ENCODE measurements at regions not wholly inside any gene's neighbourhood (a gene's known extent, or its start where the extent isn't known, plus 50 kb on each side); places are given as distances from the start of the nearest gene placed in this dataset.
"Not testable (repeated sequence)": the region's sequence is repeated elsewhere in the genome, so short reads cannot be mapped to it uniquely, and the experiment has no call there.

- no peak for DNase-seq
These were observed 51.1 kb upstream of the MIER3 start for GRCh38 chr5:57002959-57003485.

GRCh38 chr5:57003566-57003965, 51.6 kb upstream of the MIER3 start:
- DNase-seq: not testable (repeated sequence)

GRCh38 chr5:57004800-57005199, 52.9 kb upstream of the MIER3 start:
- DNase-seq: no peak

DNA sequence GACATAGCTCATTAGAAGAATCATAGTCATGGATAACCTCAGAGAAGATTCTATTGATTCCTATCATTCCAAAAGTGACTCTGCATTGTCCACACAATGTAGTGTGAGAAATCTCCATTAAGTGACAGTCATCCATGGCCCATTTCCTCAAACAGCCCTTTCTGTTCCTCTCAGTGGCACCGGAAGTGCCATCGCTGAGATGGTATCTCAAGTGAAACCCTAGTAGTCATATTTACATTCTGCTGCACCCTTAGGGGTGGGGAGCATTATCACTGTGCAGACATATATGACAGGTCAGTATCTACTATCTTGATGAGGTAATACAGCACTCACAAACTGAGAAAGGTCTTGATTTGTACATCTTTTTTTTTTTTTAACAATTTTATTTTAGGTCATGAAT, 55.4 kb upstream of the MIER3 start:
- no peak for DNase-seq

DNA sequence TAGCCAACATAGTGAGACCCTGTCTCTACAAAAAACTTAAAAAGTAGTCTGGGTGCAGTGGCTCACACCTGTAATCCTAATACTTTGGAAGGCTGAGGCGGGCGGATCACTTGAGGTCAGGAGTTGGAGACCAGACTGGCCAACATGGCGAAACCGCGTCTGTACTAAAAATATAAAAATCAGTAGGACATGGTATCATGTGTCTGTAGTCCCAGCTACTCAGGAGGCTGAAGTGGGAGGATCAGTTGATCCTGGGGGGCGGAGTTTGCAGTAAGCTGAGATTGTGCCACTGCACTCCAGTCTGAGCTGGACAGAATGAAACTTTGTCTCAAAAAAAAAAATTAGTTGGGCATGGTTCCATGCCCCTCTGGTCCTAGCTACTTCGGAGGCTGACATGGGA, 57.9 kb upstream of the MIER3 start:
- DNase-seq: no peak

DNA sequence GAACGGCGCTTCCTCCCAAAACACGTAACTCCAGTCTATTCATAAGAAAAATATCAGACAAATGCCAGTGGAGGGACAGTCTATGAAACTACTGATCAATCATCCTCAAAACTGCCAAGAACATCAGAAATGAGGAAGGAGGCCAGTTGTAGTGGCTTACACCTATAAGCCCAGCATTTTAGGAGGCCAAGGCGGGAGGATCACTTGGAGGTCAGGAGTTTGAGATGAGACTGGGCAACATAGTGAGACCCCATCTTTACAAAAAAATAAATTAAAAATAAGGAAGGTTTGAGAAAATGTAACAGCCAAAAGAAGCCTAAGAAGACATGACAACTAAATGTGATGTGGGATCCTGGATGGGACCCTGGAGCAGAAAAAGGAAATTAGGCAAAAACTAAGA, 58.9 kb upstream of the MIER3 start:
- no peak for DNase-seq

DNA sequence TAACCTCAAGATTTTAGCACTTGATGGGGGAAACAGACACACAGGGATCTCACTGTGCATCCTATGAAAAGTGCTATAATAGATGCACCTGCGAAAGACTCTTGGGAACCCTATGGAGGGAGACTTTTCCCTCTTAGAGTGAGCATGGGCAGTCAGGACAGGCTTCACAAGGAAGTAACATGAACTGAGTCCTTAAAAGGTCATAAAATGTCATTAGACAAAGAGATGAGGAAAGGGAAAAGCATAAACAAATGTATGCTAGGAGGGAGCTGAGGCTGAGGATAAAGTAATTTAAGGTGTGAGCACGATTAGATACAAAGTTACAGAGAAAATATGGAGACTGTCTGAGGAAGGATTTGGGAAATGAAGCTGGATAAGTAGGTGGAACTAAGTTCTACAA, 60.6 kb upstream of the MIER3 start:
- DNase-seq: no peak

GRCh38 chr5:57025961-57026360, 74.0 kb upstream of the MIER3 start:
- no peak for DNase-seq

GRCh38 chr5:57028161-57028560, 76.2 kb upstream of the MIER3 start:
- peak; percentile 73 for DNase-seq

DNA sequence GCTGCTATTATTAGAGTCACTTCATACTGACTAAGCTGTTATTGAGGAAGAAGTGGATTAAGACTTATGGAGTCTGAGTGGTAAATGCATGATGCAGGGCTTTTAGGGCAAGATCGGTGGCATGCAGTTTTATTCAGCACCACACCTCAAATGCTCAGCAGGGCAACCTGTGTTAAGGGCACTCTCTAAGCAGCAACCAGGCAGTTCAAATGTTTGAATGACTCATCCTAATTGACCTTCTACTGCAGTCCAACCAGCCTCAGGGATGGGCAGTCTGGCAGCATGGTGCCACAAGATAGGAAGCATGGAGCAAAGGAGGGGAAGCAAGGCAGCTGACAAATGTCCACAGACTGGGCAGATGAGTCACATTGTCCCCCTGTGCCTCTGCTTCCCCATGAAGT, 80.2 kb upstream of the MIER3 start:
- DNase-seq: peak; percentile 1

DNA sequence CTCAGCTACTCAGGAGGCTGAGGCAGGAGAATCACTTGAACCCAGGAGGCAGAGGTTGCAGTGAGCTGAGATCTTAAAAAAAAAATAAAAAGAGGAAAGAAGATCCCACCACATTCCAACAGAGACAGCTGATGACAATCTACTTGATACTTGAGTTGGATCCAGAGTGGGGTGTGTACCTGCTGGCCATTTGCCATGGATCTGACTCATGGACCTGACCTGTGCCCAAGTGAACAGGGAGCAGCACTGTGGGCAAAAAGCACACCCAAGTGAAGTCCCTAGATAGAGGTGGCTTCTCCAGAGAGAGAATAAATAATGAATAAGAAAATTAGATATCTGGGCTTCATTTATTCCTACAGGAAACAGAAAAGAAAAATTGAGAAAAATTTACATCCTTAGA, 81.2 kb upstream of the MIER3 start:
- no peak for DNase-seq

GRCh38 chr5:57033503-57033902, 81.6 kb upstream of the MIER3 start:
- DNase-seq: no peak

- DNase-seq: no peak
These were observed 82.4 kb upstream of the MIER3 start for GRCh38 chr5:57034201-57034916.

DNA sequence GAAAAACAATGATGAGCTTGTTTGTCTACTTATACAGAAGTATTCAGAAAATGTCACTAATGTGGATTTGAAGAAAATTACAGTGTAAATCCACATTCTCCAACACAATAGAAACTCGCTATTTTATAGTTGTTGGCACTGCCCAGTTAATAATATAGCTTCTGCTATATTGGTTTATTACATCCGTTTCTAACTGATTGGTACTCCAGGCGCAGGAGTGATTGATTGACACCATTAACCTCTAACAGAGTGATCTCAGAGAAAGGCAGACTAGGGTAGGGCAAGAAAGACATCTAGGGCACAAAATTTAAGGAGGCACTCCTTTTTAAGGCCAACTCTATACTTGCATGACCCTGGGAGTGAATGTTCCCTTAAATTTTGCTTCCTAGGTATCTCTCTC, 84.0 kb upstream of the MIER3 start:
- DNase-seq: no peak

- DNase-seq: no peak
These were observed 84.8 kb upstream of the MIER3 start for GRCh38 chr5:57036761-57037160.

GRCh38 chr5:57037355-57037754, 85.4 kb upstream of the MIER3 start:
- no peak for DNase-seq

GRCh38 chr5:57041570-57041969, 89.6 kb upstream of the MIER3 start:
- no peak for DNase-seq

GRCh38 chr5:57042524-57042931, 90.6 kb upstream of the MIER3 start:
- no peak for DNase-seq

GRCh38 chr5:57054135-57054534, 102.2 kb upstream of the MIER3 start:
- DNase-seq: no peak

- no peak for DNase-seq
These were observed 102.7 kb upstream of the MIER3 start for GRCh38 chr5:57054671-57055070.

GRCh38 chr5:57055731-57056130, 103.8 kb upstream of the MIER3 start:
- no peak for DNase-seq

DNA sequence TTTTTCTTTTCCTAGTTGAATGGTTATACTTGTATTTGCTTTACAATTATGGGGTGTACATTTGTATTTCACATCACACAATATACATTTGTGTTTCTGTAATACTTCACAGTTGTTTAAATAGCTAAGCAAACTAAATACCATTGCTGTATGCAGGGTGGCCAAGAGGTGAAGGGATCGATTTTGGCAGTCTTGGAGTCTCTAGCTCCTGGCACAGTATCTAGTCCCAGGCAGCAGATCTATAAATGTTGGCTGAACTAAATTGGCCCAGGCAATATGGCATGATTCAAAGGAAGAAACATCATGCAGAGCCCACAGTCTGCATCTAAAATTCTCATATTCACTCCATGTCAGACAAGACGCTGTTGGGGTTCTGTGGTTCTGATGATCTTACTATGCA, 110.1 kb upstream of the GPBP1 start:
- DNase-seq: no peak

GRCh38 chr5:57066924-57067596, 106.8 kb upstream of the GPBP1 start:
- DNase-seq: no peak

GRCh38 chr5:57067597-57067924, 106.3 kb upstream of the GPBP1 start:
- DNase-seq: peak; percentile 70

Data from GDM1 (cell line).